Peyer's patch (tissue), 4 donors: ENCODE measurements at regions not wholly inside any gene's neighbourhood (a gene's known extent, or its start where the extent isn't known, plus 50 kb on each side); places are given as distances from the start of the nearest gene placed in this dataset.

Source experiments
- POLR2A ChIP-seq, 2 donors: fragments of 450-650 bp; IDR thresholded peaks; one replicate each; pipeline ENCODE4 v1.5.1; 2017; ENCODE audit warnings: antibody characterized with exemption in 2 of 2, mild to moderate bottlenecking in 2 of 2, moderate library complexity in 2 of 2
- TF ChIP-seq, protein P1 (sequence below), 6 experiments: fragments of 450-650 bp in 4 of 6; fragments of 200-600 bp in 2 of 6; sonication (generic) in 1 of 6; IDR thresholded peaks; one replicate each; pipeline ENCODE4 v1.5.1; 2017 to 2019; ENCODE audit warnings: antibody characterized with exemption in 6 of 6, mild to moderate bottlenecking in 3 of 6, moderate library complexity in 1 of 6

- TF ChIP-seq POLR2A (IDR thresholded peaks at IDR 0.05) = no peak
- TF ChIP-seq, protein P1, sequence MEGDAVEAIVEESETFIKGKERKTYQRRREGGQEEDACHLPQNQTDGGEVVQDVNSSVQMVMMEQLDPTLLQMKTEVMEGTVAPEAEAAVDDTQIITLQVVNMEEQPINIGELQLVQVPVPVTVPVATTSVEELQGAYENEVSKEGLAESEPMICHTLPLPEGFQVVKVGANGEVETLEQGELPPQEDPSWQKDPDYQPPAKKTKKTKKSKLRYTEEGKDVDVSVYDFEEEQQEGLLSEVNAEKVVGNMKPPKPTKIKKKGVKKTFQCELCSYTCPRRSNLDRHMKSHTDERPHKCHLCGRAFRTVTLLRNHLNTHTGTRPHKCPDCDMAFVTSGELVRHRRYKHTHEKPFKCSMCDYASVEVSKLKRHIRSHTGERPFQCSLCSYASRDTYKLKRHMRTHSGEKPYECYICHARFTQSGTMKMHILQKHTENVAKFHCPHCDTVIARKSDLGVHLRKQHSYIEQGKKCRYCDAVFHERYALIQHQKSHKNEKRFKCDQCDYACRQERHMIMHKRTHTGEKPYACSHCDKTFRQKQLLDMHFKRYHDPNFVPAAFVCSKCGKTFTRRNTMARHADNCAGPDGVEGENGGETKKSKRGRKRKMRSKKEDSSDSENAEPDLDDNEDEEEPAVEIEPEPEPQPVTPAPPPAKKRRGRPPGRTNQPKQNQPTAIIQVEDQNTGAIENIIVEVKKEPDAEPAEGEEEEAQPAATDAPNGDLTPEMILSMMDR (IDR thresholded peaks at IDR 0.05) = no peak
Measured at GRCh38 chr6:18329776-18330175, 57.4 kb upstream of the RNF144B start.
